GM19043 (cell line): ENCODE measurements at regions not wholly inside any gene's neighbourhood (a gene's known extent, or its start where the extent isn't known, plus 50 kb on each side); places are given as distances from the start of the nearest gene placed in this dataset.
"Not testable (repeated sequence)": the region's sequence is repeated elsewhere in the genome, so short reads cannot be mapped to it uniquely, and the experiment has no call there.

Source experiments
- ATAC-seq: cut with Tn5 transposase; IDR thresholded peaks from one replicate; pipeline ENCODE4 v1.9.1; 2021; ENCODE audit warnings: low read depth; ENCODE audit not compliant: unreplicated experiment

DNA sequence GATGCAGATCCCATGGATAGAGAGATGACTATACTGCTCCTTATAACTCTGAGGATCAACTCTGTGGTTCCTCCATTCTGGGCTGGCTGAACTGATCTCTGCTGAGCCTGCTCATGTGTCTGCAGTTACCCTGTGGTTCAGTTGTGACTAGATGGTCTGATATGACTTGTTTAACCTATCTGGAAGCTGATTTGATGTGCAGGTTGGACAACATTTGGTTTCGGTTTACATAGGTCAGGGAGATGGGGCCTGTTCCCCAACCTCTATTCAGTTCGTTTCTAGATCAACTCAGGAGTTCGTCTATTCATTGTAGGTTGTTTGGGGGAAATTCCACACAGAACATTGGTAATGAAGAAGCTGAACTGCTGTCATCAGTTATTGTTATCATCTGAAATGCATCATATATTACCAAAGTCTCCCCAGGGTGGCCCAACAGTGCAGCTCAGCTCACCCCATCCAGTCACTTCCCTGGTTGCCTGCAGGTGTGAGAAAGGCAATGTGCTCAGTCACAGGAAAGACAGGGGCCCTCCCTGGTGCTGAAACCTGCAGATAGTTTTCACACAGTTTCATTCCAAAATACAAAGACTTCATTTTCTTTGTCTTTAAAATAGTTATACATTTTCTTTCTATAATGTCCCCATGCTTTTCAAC lies 415.0 kb downstream of the RPIA start:
- not testable (repeated sequence) for ATAC-seq

DNA sequence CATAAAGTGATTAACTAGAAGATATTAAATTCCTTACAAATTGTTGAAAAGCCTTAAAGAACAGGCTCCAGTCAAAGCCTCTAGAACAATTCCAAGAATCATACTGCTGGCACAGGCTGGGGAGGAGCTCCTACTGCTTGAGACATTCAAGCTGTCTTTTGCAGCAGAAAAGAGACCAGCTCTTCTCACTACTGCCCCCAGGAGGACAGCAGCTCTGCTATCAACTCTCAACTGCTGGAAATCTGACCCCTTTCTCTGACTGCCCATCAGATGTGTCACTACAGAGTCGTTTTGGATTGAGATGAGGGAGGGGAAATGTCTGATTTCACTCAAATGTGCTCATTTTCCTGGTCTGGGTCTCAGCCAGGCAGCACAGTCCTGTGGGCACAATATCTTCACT lies 421.0 kb downstream of the RPIA start:
- ATAC-seq: not testable (repeated sequence)

DNA sequence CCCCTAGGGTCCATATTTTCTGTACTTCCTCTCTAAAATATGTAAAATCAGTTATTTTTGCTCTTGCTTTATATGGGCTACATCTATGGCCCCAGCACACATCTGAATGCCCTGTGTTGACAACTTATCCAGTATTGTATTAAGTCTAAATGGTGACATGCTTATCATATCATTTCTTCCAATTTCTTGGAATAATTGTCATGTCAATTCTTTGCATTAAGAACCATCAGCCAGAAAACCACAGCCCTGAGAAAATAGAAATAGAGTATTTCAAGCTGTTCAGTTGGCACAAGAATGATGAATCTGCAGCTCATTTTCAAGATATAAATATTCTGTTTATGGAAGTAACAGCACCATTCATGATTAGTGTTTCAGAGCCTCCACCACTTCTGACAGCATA lies 421.8 kb downstream of the RPIA start:
- ATAC-seq: not testable (repeated sequence)

DNA sequence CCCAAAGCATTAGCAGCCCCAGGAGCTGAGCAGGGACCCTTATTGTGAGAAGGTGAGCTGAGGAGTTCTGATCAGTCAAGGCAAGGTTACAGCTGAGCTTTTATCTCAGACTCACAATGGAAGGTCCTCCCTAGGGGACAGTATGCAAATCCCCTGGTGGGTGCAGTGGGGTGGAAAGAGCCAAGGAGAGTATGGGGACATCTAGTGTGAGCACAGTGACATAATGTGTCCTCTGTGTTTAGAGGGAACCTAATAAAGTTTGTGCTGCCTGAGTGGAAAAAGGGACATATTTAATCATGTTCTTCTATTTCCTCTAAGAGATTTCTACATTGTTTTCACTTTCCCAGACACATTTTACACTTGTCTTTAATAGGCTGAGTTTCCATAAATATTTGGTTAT lies 438.0 kb downstream of the RPIA start:
- not testable (repeated sequence) for ATAC-seq

DNA sequence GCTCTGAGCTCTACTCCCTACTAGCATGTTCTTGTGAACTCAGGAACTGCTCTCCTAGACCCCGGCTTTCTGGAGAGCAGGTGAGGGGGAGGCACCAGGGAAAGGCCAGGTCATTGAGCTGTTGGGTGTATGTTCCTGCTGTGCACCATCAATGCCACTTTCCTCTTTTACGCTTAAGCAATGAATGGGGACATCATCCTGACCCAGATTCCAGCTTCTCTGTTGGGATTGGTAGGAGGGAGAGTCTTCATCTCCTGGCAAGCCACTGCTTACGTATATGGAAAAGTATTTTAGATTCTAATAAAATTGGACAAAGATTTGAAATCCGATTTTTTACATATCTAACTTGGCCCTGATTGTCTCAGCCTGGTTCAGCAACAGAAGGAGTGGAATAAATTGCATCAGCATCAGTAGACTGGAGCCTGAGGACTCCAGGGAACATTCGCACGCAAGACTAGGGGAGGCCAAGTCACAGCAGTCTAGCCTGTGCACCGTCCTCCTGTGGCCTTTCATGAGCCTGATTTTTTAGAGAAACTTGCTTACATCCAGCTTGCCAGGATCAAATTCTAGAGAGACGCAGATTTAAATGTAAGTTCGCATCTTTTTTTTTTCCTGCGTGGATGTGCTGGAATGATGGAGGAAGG lies 439.3 kb downstream of the RPIA start:
- not testable (repeated sequence) for ATAC-seq

DNA sequence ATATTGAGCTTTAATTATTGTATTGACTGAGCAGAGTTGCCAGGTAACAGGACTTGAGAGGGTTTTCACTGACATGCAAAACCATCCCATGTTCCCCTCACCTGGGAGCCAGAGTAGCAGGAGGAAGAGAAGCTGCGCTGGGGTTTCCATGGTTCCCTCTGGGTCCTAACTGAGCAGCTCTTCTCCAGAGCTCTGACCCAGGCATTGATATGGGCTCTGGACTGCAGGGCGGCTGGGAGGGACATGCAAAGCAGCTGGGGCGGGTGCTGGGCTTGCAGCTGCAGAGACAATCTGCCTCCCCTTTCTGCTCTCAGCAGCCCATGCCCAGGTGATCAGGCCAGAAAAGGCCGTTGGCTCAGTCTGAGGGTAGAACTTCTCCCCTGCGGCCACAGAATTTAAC lies 451.5 kb downstream of the RPIA start:
- ATAC-seq: peak; percentile 64

DNA sequence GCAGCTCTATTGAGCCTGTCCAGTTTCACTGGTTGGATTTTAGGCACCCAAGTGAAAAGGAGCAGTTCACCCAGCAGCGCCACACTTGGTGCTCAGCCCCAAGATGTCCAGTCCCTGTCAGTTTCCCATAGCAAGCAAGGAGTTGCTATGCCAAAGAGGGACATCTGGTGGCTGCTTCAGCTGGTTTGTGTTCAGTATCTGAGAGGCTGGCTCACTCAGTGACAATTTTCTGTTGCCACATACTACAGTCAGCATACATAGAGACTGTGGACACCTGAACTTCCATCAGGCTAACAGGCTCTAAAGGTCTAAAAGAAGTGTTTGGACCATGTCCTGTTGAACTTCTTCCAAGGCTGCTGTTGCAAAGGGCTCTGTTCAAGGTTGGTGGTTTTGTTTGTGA lies 453.9 kb downstream of the RPIA start:
- not testable (repeated sequence) for ATAC-seq

DNA sequence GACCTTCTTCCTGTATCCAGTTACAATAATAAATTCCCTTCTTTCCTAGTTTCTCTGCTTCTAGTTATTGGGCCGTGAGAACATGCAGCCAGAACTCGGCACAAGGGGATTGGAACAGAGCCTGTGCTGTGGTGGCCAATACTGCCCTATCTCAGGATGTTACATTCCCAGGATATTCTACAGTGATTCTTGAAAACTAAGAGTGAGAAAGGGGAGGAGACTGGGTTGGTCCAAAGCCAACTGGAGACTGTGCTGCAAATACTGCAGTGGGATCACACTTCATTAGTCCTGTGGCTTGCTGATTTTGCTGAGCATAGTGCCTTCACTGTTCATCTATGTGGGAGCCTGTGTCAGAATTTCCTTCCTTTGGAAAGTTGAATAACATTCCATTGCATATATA lies 456.8 kb downstream of the RPIA start:
- not testable (repeated sequence) for ATAC-seq

DNA sequence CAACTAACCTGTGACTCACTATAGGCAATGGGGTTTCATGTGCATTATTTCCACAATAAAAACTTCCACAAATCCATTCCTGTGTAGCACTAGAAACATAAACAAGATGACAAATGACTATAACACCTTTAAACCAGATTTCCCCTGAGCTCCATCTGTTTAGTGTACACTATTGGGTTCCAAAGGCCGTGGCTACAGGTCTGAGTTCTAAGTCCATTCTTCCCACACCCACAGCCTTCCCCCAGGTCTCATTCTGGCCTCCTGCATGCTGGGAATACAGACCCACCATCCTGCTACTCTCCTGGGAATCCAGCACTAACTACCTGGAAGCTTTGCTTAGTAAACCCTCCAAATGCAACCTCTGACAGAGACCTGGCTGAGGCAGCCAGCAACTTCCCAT lies 460.2 kb downstream of the RPIA start:
- ATAC-seq: not testable (repeated sequence)

DNA sequence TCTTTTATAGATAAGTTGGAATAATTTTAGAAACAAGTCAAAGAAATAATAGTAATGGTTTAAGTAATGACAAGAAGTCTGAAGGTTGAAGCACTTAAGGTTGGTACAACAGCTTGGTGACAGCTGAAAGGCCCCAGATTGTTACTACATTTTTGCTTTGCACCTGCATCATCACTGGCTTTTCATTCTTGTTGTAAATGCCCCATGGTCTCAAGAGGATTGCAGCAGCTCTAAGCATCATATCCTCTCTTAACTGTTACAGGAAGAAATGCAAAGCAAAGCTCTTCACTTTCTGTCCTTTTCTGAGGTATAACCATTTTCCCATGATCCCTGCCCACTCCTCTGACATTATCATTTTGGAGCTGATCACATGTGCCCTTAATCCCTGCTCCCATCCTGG lies 461.0 kb downstream of the RPIA start:
- ATAC-seq: not testable (repeated sequence)

DNA sequence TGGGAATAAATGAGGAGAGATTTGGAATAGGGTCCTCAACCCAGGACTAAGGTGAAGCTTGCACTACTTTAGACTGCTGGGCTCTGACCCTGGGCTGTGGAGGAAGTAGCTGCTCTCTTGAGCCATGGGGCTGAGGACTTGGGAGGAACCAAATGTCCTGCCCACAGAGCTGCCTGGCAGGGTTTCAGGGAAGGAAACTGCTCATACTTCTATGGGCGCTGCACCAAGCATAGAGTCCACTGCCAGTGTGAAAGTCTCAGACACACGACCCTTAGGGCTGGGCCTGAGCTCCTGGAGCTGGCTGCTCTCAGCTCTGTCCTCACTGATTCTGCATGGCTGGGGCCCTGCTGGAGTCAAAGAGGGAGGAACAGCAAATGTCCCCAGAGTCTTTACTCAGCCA lies 461.7 kb downstream of the RPIA start:
- not testable (repeated sequence) for ATAC-seq

DNA sequence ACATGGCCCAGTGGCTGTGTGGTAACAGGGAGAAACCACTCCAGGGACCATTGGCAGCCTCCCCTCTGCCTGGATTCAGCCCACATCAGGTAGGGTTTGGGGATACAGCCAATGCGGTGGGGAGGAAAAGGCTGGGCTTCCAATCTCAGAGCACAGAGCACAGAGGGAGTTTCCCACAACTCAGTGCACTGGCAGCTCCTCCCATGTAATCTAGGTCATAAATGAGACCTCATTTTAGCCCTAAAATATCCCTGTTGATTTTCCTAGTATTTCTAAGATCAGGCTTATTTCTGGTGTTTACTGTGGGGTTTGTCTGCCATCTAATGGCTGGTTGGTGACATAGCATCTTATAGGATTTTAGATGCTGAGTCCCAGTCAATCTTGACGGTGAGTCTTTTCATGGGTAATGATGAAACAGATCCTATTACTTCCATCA lies 462.8 kb downstream of the RPIA start:
- not testable (repeated sequence) for ATAC-seq

DNA sequence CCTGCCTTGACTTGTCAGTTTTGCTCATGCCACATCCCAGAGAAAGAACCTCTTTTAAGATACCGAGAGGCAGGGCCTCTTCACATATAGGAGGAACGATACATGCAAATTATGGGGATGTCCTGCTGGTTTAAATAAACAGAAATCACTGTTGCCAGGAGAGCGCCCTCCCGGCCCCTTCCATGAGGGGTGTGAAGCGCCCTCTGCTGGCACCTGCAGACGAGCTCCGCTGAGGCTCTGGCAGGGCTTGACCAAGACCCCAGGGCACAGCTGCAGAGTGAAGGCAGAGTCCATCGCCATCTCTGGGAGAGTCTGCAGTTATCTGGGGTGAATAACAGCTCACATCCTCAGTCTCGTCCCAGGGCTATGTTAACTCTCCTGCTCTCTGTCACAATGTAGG lies 468.8 kb downstream of the RPIA start:
- ATAC-seq: not testable (repeated sequence)

DNA sequence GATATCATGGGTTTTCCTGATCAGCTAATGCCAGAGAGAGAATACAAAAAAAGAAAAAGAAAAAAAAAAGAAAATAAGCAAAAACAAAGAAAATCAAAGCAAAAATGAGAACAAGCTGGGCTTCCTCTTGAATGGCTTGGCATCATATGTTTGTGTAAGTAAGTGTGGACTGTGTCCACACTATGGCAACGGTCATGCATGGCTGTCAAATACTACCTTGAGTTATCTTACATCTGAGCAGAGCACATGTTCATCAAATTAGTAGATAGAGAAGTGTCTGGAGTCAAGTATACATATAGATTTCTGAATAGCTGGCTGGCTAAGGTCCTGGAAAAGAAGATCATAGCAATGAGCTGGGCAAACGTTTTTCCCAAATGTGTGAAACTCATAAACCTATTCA lies 470.2 kb downstream of the RPIA start:
- ATAC-seq: not testable (repeated sequence)

DNA sequence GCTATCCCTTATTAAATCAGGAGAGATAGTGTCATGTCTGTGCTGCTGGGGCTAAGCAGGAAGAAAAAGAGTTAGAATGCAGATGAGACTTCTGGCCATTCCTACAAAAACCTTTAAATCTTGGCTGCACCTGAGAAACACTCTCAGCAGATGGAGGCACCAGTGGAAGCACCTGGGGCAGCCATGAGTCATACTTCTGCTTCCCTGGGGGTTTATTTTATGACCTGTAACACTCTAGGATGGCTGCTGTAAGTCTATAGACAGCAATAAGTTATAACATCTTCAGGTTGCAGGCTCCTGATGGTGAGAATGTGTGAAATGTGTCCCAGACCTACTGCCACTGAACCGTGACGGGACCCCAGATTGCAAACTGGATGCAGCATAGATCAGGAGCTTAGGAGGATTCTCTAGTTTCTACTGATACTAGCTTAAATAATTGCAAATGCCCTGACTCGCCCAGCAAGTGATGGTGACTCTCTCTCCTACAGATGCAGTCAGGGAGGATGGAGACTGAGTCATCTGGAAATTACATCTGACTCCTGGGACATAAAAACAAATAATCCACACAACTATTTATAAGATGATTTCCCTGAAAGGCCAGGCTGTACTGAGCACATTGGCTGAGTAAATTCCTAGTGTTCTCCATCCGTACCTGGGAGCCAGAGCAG lies 479.2 kb downstream of the RPIA start:
- ATAC-seq: not testable (repeated sequence)

DNA sequence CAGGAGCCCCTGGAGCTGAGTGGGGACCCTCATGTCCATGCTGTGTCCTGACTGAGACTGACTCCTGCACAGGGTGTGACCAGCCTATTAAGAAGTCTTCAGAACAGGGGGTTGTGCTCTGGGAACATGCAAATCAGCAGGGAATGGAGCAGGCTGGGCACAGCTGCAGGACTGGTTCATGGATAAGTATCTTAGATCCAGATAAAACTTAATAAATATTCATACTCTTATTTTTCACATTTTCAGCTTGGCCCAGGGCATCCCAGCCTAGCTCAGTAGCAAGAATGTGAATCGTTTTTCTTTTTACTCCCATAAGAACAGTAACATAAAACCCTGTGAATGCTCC lies 479.7 kb downstream of the RPIA start:
- not testable (repeated sequence) for ATAC-seq

DNA sequence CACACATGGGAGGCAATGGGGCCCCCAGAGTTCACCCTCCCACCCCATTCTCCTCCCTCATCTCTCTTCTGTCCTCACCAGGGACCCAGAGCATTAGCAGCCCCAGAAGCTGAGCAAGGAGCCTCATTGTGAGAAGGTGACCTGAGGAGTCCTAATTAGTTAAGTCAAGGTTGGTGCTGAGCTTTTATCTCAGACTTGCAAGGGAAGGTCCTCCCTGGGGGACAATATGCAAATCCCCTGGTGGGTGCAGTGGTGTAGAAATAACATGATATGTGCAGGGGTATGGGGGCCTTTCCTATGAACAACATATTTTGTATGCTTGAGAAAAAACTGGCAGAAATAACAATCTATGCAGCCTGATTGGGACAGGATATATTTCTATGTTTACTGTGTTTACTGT lies 485.5 kb downstream of the RPIA start:
- not testable (repeated sequence) for ATAC-seq

DNA sequence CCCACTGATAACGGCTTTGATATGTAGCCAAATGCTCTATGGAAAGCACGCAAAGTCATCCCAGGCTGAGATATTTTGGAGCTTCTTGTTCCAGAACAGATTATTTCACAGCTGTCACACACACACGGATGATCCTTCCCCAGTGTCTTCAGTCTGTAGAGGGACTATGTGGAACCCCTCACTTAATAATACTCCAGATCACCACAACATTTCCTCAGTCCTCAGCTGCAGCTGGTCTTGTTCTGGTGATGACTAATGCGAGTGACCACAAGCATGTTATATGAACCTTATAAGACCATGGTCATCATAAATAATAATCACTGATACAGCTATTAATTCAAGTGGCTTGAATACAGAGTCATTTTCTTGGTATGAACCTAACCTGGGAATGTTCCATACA lies 490.7 kb downstream of the RPIA start:
- not testable (repeated sequence) for ATAC-seq

DNA sequence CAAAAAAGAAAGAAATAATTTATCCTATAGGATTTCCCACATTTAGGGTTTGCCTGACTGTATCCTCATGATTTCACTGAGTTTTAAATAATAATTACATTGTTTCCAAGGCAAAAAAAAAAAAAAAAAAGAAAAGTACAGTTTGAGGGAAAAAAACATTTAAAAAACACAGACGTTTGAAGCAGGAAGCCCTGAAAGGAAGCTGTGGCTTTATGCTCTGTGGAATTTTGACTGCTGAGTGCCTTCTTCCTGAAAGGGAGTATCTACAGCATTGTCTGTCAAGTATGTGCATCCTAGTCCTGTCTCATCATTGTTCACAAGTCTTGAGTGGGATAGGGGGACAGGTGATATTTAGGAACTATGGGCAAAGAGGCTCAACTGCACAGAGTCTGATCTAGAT lies 493.3 kb downstream of the RPIA start:
- ATAC-seq: not testable (repeated sequence)

DNA sequence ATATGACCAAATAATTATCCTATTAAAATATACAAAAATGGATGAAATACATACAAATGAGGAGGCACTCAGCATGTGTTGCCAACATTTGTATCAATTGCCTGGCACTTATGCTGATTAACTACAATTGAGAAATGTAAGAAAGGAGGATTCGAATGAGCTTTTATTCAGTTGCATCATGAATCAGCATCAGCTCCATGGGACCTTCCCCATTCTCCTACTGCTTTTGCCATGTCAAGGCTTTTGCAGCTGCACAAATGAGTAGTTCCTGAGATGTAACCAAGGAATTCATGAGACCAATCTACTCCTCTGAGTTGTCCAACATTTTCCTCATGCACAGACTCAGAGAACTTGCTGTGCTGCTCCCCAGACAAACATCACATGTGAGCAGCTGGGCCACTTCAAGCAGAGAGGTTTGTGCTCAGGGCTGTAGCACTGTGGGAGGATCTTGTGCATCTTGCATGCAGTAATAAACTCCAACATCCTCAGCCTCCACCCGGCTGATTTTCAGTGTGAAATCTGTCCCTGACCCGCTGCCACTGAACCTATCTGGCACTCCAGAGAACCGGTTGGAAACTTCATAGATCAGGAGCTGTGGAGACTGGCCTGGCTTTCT lies 504.3 kb downstream of the RPIA start:
- not testable (repeated sequence) for ATAC-seq

DNA sequence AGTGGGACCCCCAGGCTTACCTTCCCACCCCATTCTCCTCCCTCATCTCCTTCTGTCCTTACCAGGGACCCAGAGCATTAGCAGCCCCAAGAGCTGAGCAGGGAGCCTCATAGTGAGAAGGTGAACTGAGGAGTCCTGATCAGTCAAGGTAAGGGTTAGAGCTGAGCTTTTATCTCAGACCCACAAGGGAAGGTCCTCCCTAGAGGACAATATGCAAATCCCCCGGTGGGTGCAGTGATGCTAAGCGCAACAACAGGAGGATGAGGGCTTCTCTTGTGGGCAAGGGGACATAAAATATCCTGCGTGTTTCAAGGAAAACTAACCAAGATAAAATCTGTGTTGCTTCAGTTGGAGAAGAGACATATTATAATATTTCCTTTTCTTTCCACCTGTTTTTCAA lies 505.2 kb downstream of the RPIA start:
- not testable (repeated sequence) for ATAC-seq
